DOHH2 (cell line): ENCODE measurements at regions not wholly inside any gene's neighbourhood (a gene's known extent, or its start where the extent isn't known, plus 50 kb on each side); places are given as distances from the start of the nearest gene placed in this dataset.
"Not testable (repeated sequence)": the region's sequence is repeated elsewhere in the genome, so short reads cannot be mapped to it uniquely, and the experiment has no call there.

Experiments used
- EZH2phosphoT487 ChIP-seq: fragments of 200-600 bp; sonication (generic); IDR thresholded peaks from 2 replicates; pipeline ENCODE4 v1.6.1; 2017; ENCODE audit warnings: borderline replicate concordance, mild to moderate bottlenecking, antibody characterized with exemption, low read length, moderate library complexity, mixed read lengths
- TF ChIP-seq, protein P1 (sequence below): fragments of 200-600 bp; sonication (generic); IDR thresholded peaks from one replicate; pipeline ENCODE4 v1.5.1; 2014; ENCODE audit warnings: antibody characterized with exemption, mild to moderate bottlenecking, low read depth, low read length; ENCODE audit not compliant: poor library complexity, severe bottlenecking

DNA sequence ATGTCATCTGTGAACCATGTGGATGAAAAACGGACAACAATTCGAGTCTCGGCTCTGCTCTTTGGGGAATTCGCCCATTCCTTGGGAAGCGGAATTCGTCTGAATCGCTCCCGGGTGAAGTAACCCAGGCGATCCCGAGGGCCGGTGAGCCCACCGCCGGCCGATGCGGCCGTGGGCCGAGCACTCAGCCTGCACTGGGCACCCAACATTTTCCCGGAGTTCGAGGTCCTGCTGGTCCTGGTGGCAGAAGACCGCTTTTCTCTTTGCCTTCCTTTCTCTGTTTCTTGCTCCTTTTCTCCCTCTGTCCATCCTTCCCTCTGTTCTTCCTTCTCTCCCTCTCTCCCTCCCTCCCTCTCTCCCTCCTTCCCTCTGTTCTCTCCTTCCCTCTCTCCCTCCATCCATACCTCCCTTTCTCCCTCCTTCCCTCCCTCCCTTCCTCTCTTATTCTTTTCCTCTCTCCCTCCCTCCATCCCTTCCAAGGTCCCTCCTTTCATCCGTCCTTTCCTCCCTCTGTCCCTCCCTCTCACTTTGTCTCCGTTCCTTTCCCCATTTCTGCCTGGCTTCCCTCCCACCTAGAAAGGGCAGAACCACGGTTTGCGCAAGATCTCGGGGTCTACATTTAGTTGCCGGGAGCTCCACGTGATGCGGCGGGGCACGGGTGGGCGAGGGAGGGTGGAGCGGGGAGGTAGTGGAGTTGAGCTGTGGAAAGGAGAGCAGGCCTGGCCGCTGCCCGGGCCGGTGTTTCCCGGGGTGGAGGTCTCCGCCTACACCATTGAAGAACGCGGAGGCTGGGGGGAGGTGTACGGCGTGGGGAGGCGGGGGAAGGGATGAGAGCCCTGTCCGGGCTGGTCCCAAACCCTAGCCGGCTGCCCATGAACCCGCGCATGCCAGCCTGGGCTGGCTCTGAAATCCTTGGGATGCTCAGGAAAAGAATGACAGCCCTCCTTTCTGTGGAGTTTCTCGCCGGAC is 363.8 kb upstream of the DEFB115 start:
- TF ChIP-seq, protein P1, sequence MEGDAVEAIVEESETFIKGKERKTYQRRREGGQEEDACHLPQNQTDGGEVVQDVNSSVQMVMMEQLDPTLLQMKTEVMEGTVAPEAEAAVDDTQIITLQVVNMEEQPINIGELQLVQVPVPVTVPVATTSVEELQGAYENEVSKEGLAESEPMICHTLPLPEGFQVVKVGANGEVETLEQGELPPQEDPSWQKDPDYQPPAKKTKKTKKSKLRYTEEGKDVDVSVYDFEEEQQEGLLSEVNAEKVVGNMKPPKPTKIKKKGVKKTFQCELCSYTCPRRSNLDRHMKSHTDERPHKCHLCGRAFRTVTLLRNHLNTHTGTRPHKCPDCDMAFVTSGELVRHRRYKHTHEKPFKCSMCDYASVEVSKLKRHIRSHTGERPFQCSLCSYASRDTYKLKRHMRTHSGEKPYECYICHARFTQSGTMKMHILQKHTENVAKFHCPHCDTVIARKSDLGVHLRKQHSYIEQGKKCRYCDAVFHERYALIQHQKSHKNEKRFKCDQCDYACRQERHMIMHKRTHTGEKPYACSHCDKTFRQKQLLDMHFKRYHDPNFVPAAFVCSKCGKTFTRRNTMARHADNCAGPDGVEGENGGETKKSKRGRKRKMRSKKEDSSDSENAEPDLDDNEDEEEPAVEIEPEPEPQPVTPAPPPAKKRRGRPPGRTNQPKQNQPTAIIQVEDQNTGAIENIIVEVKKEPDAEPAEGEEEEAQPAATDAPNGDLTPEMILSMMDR = not testable (repeated sequence)
- not testable (repeated sequence) for TF ChIP-seq EZH2phosphoT487
